ENCODE measurements at regions not wholly inside any gene's neighbourhood (a gene's known extent, or its start where the extent isn't known, plus 50 kb on each side); places are given as distances from the start of the nearest gene placed in this dataset.
"Not testable (repeated sequence)": the region's sequence is repeated elsewhere in the genome, so short reads cannot be mapped to it uniquely, and the experiment has no call there.

DNA sequence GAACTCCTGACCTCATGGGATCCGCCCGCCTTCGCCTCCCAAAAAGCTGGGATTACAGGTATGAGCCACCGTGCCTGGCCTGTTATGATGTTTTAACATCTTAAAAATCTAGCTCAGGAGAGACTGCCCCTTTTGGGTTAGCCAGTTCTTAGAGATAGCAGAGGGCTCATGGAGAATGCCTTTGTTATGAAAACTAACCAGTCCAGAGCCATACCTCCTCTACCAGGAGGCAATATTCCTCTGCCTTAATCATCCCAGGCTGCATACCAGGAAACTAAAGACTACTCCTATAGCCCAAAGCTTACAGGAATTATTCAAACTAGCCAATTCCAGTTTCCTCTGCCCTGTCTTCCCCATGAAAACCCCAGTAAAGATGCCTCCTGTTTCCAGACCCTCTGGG lies 96.0 kb upstream of the MDM1 start:
- no peak for DNase-seq

DNA sequence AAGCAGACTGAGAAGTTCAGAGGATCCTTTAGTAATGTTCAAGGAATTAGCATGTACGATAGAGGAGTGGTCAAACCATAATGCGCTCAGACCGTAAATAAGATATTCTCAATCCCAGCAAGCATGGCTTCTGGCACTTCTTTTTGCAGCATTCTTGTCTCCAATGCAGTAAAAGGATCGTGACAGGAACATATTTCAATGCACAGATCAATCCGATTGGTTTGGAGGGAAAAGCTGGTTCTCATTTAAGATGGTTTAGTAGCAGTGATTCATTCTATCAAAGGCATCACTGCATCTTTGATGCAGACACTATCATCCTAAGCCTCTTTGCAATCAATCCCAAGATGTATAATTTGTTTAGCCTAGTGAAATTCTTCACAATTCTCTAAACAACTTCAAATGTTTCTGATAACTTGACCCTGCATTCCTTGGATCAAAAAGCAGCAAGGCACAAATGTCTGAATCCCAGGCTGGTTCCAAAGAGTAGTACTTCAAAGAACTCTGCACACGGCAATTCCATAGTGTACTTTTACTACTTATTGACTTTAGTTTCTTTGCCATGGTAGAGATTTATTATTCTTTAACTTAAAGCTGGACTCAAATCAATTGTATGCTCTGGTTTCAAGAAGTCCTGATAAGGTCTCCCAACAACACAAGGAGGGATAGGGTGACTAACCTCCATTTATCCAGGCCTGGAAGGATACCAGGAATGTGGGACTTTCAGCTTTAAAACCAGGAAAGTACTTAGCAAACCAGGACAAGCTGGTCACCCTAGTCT lies 96.8 kb upstream of the MDM1 start:
- no peak for DNase-seq

DNA sequence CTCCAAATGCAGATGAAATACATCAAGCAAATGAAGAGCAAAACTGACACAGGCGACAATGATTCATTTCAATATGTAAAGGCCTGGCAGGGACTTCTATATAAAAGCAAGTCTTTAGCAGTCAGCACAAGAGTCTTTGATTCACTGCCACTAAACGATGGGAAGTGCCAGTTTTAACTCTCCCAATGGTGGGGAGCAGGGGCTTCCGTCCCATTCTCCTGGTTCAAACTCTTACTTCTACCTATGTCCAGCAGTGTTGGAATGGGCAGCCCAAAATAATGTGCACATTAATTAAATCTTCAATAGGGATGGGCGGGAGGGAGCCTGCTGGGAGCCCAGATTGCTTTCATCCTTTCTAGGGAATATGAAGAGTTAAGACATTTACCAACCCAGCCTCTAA lies 97.5 kb upstream of the MDM1 start:
- no peak for DNase-seq

DNA sequence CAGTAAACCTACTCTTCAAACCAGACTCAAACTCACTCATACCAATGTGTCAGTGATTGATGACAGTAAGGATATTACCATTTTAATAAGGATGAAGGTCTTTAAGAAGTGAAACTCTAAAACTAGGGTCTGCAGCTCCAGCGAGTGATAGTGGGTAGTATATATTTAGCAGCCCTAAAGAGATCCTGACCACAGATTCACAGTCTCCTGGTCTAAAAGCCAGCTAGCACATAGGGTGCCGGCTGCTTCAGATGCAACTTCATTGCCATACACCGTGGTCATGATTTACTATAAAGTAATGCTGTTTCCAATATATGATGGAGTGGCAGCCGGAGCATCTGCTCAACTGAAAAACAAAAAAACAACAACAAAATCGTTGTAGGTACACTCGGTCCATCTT lies 99.6 kb upstream of the MDM1 start:
- DNase-seq, result no peak

DNA sequence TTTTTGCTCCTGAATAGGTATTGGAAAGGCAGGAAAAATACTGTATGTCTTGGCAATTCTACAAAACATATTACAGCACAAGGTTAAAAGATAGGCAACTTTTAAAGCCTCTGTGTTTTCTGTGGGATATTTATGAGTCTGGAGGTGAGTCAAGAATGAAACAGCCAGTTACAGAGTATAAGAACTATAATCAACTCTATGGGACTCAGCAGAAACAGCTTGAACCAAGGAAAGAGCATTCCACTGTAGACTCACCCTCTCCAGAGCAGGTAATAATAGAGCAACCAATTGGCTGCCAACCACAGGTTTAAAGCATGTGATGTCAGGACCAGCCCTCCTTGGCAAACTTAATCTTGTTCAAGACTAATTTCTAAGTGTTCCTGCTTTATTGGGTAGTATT lies 100.5 kb upstream of the MDM1 start:
- no peak for DNase-seq

DNA sequence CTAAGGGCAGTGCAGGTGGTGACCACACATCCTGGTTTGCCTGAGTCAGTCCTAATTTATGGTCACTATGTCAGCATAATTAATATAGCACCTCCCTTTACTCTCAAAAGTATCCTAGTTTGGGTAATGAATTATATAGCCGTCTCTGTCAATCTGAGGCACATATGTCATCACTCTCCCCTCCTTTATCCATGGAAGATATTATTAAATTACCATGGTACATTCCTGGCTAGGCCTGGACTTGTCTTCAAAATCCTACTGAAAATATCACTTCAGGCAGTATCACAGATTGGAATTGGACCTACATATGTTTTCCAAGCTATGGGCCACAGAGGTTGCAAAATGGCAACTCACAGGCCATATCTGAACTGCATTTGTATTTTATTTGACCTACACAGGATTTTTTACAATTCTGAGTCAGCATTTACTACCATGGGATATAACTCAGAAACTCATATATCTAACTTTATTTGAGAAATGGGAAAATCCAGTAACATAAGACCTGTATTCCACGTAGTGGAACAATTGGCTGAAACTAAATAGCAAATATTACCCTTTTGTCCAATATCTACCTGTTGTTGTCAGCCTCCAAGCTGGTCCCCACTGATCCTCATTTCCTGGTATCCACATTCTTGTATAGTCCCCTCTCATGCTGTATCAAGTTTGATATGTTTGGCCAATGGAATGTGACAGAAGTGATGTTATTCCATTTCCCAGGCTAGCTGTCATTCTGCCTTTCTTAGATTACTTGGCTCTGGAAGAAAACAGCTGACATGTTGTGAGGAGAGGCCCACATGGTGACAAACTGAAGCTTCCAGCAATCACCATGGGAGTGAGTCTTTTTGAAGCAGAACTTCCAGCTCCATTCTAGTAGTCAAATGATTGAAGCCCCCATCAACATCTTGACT lies 102.5 kb upstream of the MDM1 start:
- no peak for DNase-seq

DNA sequence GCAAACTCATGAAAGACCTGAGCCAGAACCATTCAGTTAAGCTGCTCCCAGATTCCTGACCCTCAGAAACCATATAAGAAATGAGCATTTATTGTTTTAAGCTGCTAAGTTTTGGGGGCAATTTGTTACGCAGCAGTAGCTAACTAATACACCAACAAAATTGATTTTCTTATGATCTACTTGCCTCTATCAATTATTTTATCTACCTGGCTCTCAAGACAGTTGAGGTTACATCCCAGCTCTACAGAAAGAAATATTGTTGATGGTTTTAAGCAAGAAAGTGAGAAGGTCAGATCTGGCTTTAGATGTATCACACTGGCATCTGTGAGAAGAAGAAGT lies 103.1 kb upstream of the MDM1 start:
- DNase-seq, result no peak

DNA sequence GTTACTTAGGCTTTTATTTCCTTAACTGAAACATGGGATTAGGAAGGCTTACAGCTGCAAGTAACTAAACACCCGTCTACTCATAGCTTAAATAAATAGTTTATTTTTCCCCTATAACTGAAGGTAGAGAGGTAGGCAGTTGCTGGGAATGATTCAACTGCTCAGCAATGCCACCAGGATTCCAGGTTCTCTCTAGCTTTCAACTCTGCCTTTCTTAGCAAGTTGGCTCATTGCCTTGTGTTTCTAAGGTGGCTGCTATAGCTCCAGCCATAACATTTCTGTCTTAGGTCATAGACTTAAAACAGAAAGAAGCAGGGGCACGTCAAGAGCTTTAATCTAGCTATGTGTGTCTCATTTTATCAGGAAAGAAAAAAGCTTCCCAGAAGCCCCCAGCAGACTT lies 103.7 kb upstream of the MDM1 start:
- DNase-seq, result no peak

DNA sequence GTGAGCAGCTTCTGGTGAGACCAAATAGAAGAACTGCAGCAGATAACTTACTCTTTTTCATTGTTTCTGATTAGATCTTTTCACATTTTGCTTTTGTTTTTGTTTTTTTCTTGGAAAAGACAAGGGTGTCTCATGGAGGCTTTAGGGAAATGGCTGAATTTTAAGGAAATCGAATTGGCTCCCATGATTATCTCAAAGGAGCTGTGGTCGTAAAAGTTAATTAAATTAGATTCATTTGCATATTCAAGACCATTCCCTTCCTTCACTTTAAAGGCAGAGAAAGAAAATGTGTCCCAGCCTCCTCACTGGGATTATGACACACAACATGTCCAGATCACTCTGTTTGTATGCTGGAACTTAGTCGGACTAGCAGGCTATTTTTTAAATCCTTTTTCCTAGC lies 106.4 kb upstream of the MDM1 start:
- no peak for DNase-seq

DNA sequence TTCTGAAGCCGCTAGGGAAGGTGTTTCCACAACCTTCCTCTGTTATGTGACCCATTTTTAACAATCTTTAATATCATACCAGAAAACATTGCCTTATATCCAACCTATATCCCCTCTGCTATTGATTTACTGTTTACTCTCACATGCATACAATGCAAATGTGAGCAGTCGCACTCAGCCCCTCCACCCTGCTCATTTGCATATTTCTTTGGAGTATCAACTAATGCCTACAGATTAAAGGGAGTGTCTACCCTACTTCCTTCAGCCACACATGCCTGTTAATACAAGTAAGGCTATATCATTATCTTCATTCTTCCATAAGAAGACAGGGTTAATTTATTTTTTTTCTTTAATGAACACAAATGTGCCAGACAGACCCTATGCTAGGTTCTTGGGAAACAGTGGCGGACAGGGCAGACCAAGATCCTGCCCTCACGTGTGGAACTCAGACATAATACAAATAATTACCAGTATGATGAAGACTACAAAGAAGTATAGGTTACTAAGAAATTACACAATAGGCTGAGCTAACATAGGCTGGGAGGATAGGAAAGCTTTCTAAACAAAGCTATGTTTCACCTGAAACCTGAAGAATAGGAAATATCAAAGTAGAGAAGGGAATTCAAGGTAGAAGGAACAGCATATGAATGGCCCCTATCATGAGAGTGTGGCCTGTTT lies 107.3 kb upstream of the MDM1 start:
- no peak for DNase-seq

DNA sequence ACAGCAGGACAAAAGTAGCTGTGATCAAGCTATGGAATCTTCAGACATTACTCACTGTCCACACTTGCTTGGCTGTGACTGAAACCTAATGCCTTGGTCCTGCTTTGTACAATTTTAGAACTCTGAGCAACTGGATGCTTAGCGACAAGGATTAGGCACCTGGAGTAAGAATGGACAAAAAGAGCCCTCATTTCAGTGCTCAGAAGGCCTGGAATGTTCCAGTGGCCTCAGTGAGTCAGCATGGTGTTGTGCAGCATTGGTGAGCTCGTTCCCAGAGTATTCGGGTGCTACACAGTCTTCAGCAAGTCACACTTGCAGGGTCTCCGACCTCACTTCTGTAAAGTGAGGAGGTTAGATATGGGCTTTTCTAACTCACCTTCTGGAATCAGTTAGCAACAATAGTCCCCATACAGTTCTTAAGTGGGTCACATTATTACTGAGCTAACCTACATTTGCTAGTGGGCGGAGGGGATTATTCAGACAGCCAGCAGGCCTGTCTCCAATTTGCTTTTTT lies 108.0 kb upstream of the MDM1 start:
- DNase-seq, result no peak

DNA sequence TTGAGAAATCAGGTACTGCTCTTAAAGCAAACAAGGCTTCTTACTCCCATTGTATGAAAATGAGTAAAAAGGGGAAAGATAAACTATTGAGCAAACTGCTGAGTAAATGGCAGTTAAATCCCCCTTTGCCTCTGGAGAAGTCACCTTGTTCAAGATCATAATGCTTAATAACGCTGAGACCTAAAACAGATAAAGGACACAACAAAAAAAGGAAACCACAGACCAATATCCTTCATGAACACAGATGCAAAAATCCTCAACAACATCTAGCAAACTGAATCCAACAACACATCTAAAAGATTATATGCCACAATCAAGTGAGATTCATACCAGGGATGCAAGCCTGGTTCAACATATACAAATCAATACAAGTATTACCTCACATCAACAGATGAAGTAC lies 109.0 kb upstream of the MDM1 start:
- DNase-seq, result no peak

DNA sequence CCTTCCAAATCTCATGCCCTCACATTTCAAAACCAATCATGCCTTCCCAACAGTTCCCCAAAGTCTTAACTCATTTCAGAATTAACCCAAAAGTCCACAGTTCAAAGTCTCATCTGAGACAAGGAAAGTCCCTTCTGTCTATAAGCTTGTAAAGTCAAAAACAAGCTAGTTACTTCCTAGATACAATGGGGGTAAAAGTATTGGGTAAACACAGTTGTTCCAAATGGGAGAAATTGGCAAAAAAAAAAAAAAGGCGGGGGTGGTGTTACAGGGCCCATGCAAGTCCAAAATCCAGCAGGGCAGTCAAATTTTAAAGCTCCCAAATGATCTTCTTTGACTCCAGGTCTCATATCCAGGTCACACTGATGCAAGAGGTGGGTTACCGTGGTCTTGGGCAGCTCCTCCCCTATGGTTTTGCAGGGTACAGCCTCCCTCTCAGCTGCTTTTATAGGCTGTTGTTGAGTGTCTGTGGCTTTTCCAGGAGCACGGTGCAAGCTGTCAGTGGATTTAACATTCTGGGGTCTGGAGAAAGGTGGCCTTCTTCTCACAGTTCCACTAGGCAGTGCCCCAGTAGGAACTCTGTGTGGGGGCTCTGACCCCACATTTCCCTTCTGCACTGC lies 110.3 kb upstream of the MDM1 start:
- not testable (repeated sequence) for DNase-seq

DNA sequence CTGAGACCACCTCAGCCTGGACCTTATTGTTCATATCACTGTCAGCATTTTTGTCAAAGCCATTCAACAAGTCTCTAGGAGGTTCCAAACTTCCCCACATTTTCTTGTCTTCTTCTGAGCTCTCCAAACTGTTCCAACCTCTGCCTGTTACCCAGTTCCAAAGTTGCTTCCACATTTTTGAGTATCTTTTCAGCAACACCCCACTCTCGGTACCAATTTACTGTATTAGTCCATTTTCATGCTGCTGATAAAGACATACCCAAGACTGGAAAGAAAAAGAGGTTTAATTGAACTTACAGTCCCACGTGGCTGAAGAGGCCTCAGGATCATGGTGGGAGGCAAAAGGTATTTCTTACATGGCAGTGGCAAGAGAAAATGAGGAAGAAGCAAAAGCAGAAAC lies 111.5 kb upstream of the MDM1 start:
- peak; percentile 14 for DNase-seq

DNA sequence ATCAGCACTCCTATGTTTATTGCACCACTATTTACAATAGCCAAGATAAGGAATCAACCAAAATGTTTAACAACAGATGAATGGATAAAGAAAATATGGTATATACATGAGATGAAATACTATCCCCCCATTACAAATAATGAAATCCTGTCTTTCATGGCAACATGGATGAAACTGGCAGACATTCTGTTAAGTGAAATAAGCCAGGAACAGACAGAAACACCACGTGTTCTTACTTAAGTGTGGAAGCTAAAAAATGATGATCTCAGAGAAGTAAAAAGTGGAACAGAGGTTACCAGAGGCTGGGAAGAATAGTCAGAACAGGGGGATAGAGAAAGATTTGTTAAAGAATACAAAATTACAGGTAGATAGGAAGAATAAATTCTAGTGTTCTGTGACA lies 113.7 kb upstream of the MDM1 start:
- no peak for DNase-seq

DNA sequence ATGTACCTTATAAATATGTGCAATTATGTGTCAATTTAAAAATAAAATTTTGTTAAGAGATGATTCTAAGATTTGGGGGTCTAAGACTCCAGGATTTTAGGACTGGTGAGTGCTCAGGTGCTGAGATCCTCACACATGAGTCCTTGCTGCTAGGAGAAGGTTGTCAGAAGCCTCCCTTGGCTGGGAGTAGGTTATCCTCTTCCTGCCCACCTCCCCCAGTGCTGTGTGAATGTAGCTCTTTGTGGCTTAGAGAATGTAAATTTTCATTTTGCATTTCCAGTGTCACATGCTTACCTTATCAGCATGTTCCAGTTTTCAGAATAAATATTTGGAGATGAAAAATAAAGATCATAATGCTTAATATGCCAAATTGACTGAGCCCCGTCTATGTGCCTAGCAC lies 114.2 kb upstream of the MDM1 start:
- DNase-seq, result peak; percentile 37

DNA sequence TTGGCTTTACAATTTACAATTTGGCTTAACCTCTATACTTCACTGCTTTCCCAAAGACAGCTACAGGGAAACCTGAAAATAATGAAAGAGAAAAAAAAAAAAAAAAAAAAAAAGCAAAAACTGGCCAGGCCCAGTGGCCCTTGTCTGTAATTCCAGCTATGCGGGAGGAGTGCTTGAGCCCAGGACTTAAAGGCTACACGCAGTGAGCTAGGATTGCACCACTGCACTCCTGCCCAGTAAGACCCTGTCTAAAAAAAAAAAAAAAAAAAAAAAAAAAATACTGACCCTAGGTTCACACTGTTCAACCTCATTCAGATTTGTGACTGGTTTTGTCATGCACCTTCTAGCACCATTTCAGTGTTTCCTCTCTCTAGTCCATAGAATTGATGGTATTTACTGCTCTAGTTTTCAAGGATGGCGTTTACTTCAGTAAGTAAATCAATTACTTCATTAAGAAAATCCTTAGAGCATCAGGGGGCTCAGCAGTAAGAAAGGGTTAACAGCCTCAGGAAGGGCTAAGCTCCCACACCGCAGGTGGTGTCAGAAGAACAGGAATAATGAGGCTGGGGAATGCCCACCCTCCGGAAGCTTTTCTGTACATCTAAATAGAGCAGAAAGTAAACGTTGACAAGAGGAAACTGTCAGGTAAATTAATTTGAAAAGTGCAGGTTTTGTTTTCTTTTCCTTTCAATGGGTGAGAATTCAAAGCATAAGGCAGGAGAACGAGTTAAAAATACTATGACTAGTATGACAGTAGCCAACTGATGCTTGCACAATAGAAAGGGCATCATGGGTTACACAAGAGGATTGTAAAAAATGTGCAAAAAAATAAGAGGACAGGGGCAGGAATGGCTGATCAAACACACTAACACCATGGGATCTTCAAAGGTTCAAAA lies 115.0 kb upstream of the MDM1 start:
- peak; percentile 81 for DNase-seq

DNA sequence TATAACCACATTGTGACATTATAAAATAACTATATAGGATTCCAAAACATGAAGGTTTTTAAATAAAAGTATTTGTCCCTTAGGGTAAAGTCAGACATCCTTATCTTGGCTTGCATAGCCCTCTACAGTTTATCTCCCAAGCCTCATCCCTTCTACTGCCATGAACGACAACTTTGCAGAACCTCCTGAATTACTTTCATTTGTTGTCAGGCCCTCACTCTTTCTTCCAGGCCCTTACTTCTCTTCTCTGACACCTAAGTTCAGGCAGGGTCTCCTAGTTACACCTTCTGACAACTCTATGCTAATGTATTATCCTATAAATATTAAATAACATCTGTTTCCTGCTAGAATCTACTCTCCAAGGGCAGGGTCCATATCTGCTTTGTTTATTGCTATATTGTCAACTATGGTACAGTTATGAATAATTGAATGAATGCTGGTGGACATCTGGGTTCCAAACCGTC lies 115.7 kb upstream of the MDM1 start:
- DNase-seq, result peak; percentile 81

DNA sequence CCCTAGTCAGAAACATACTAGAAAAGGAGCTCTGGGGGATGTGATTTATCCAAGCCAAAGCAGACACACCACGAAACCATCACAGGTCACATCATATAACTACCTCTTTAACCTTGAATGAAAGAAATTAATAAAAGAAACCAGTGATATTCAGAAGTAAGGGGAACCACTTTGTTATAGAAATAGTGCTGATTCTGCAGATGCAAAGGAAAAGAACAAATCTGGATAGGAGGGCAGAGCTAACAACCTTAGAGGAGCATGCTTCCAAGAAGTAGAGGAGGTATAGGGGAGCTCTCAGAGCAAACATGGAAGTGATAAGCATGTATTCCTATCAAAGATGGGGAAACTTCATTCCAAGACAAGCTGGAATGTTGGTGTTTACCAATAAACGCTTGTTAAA lies 117.0 kb upstream of the MDM1 start:
- no peak for DNase-seq

DNA sequence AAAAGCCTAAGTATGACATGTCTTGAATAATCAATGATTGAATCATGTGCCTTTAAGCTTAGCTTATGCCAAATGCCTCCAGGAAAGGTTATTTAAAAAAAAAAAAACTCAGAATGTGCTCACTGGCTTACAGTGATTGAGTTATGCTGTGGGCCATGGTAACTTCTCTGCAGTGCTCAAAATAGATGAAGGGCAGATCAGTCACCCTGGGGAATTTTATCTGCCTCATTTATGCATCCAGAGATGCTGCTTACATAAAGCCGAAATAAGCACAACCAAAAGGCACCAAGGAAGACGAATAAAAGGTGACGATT lies 118.7 kb upstream of the MDM1 start:
- no peak for DNase-seq

DNA sequence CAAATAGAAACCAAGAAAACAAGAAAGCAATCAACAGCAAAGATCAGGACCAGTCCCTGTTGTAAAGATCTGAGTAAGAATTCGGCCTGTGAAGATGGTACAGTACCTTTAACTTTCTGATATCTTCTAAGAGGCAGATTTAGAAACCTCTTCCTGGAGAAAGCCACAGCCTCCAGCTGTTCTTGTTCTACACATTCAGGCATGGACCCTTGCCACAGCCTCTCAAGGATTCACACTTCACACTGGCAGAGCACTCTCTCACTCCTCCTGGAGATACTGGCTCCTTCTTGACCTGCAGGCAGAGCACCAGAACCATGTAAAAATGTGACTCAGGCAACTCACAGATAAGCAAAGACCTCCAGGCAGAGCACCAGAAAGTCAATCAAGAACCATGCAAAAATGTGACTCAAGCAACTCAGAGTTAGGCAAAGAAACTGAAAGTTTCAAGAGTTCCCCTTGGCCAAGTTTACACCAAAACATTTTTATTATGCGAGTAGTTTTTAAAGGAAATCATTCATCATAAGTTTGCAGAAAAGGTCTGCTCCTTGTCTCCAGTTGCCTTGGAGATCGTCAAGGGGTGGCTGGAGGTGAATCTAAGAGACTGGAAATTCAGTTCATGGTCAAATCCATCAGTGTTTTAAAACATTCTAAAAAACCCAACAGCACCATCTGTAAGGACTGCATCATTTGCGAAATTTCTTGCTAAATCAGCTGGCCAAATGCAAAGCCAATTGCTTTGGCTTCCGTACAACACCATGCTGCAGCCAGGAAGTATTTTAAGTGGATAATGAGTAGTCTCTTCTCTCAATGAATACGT lies 119.3 kb upstream of the MDM1 start:
- peak; percentile 51 for DNase-seq

Data from OCI-M1 (cell line).